ENCODE measurements at regions not wholly inside any gene's neighbourhood (a gene's known extent, or its start where the extent isn't known, plus 50 kb on each side); places are given as distances from the start of the nearest gene placed in this dataset.

- TF ChIP-seq, protein P1, sequence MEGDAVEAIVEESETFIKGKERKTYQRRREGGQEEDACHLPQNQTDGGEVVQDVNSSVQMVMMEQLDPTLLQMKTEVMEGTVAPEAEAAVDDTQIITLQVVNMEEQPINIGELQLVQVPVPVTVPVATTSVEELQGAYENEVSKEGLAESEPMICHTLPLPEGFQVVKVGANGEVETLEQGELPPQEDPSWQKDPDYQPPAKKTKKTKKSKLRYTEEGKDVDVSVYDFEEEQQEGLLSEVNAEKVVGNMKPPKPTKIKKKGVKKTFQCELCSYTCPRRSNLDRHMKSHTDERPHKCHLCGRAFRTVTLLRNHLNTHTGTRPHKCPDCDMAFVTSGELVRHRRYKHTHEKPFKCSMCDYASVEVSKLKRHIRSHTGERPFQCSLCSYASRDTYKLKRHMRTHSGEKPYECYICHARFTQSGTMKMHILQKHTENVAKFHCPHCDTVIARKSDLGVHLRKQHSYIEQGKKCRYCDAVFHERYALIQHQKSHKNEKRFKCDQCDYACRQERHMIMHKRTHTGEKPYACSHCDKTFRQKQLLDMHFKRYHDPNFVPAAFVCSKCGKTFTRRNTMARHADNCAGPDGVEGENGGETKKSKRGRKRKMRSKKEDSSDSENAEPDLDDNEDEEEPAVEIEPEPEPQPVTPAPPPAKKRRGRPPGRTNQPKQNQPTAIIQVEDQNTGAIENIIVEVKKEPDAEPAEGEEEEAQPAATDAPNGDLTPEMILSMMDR (IDR thresholded peaks at IDR 0.05; ENCODE audit: extremely low read depth, insufficient read depth, missing control alignments) = no peak
- in situ Hi-C loops (cut with MboI; ENCODE audit: low pct_unique_long_range_greater_than_20kb, low sequenced_read_pairs, unreplicated experiment) = no loop called here
- no peak for DNase-seq (ENCODE audit: low spot score)
Measured at GRCh38 chr2:219951099-219951498, 323.7 kb downstream of the SLC4A3 start.

DNA sequence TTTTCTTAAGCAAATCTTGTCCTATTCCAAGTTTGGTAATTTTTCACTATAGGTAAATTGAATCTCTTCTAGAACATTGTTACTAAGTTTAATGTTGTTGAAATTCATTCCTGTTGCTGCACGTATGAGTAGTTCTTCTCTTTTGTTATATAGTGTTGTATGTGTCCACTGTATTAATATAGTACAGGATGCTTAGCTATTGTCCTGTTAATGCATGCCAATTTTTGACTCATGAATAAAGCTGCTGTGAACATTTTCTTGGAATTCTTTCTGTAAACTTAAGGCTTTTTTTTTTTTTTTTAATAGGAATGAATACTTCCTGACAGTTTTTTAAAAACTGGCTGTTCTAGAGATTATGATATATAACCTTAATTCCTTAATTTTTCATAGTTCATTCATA, 326.9 kb downstream of the SLC4A3 start:
- in situ Hi-C loops (cut with MboI; ENCODE audit: low pct_unique_long_range_greater_than_20kb, low sequenced_read_pairs, unreplicated experiment) = no loop called here
- TF ChIP-seq, protein P1 (IDR thresholded peaks at IDR 0.05; ENCODE audit: extremely low read depth, insufficient read depth, missing control alignments) = no peak
- no peak for DNase-seq (ENCODE audit: low spot score)

- DNase-seq (ENCODE audit: low spot score) = no peak
- TF ChIP-seq, protein P1 (IDR thresholded peaks at IDR 0.05; ENCODE audit: extremely low read depth, insufficient read depth, missing control alignments) = no peak
- in situ Hi-C loops (cut with MboI; ENCODE audit: low pct_unique_long_range_greater_than_20kb, low sequenced_read_pairs, unreplicated experiment) = no loop called here
Measured at GRCh38 chr2:219957820-219958219, 330.4 kb downstream of the SLC4A3 start.

DNA sequence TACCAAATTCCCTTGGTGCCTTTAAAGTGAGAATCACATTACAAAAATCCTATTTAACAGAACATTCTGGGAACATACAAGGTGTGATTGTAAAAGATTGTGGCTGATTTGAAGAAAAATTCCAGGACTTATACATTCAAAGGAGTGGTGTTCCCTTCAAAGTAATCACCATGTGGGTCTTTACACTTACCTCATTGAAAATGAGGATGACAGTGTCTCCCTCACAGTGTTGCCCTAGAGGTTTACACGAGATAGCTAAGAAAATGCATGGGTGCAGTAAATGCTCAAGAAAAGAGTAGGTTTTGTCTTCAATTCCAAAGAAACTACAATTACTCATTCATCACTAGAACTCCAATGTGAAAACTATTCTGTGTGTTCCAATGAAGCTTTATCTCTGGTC, 331.5 kb downstream of the SLC4A3 start:
- TF ChIP-seq, protein P1 (IDR thresholded peaks at IDR 0.05; ENCODE audit: extremely low read depth, insufficient read depth, missing control alignments) = no peak
- DNase-seq (ENCODE audit: low spot score) = no peak
- in situ Hi-C loops (cut with MboI; ENCODE audit: low pct_unique_long_range_greater_than_20kb, low sequenced_read_pairs, unreplicated experiment) = no loop called here

DNA sequence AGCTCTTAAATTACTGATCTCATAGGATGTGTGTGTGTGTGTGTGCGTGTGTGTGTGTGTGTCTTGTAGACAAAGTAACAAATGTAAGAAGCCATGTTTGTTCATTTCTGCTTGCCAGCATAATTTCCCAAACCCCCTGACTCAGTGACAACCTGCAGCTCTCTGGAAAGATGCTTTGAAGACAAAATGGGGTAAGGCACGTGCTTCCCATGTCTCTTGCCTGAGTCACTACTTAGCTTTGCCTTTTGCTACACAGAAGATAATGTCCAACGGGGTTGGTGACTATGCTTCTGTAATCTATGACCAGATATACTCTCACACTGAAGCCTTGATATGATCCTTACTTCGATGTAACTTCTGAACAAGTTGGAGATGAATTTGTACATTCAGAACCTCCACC, 332.0 kb downstream of the SLC4A3 start:
- in situ Hi-C loops (cut with MboI; ENCODE audit: low pct_unique_long_range_greater_than_20kb, low sequenced_read_pairs, unreplicated experiment) = no loop called here
- no peak for DNase-seq (ENCODE audit: low spot score)
- TF ChIP-seq, protein P1 (IDR thresholded peaks at IDR 0.05; ENCODE audit: extremely low read depth, insufficient read depth, missing control alignments) = no peak

DNA sequence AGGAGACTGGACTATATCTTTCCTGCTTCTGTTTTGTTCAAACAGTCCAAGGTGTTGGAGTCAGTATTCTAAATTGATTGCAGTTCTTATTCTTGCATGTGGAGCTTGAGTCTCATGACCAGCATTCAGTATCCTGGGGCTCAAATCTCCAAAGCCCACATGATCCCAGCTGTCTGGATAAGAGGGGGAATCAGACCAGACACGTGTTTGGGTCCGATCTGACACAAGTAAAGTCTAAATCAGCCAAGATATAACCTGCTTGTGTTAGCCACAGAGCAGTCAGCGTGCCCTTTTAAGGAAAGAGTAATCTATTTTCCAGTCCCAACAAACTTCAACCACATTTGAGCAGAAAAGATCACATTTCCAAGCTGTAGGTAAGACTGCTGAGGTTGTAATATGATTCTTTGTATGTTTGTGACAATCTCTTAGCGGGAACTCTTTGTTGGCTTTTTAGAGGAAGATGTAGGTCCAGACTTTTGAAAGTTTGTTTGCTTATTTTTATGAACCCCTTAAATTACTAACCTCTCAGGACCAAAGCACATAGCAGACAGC, 334.6 kb downstream of the SLC4A3 start:
- DNase-seq (ENCODE audit: low spot score) = no peak
- in situ Hi-C loops (cut with MboI; ENCODE audit: low pct_unique_long_range_greater_than_20kb, low sequenced_read_pairs, unreplicated experiment) = no loop called here
- TF ChIP-seq, protein P1 (IDR thresholded peaks at IDR 0.05; ENCODE audit: extremely low read depth, insufficient read depth, missing control alignments) = no peak

- in situ Hi-C loops (cut with MboI; ENCODE audit: low pct_unique_long_range_greater_than_20kb, low sequenced_read_pairs, unreplicated experiment) = no loop called here
- TF ChIP-seq, protein P1 (IDR thresholded peaks at IDR 0.05; ENCODE audit: extremely low read depth, insufficient read depth, missing control alignments) = no peak
- no peak for DNase-seq (ENCODE audit: low spot score)
Measured at GRCh38 chr2:219962801-219963200, 335.4 kb downstream of the SLC4A3 start.
